ENCODE measurements at regions not wholly inside any gene's neighbourhood (a gene's known extent, or its start where the extent isn't known, plus 50 kb on each side); places are given as distances from the start of the nearest gene placed in this dataset.
A peak's percentile ranks its signal among the peaks of the same experiment; 100 is the strongest.

- peaks cover 6% of the 10 kb centered on the region for H3K9me3 Mint-ChIP-seq (ENCODE audit: unreplicated experiment)
- peak overlapping the region; percentile 87 for H3K27ac Mint-ChIP-seq (ENCODE audit: unreplicated experiment)
Observed at GRCh38 chr14:34359420-34360117, 102.5 kb downstream of the SPTSSA start.

GRCh38 chr14:34356264-34356654, 105.8 kb downstream of the SPTSSA start:
- no peak for TF ChIP-seq CTCF (IDR thresholded peaks at IDR 0.05; ENCODE audit: partially characterized antibody, unreplicated experiment)
- H3K9me3 Mint-ChIP-seq (ENCODE audit: unreplicated experiment), result peaks cover 6% of the 10 kb centered on the region
- no peaks in the 10 kb centered on the region for H3K36me3 Mint-ChIP-seq (ENCODE audit: unreplicated experiment)
- H3K4me1 Mint-ChIP-seq (ENCODE audit: low read depth, unreplicated experiment), result peaks cover 24% of the 10 kb centered on the region
- no peak for DNase-seq
- H3K27ac Mint-ChIP-seq (ENCODE audit: unreplicated experiment), result peak overlapping the region; percentile 91
- H3K27me3 Mint-ChIP-seq (ENCODE audit: unreplicated experiment), result peaks cover 4% of the 10 kb centered on the region
- peak overlapping the region; percentile 20 for H3K4me3 Mint-ChIP-seq (ENCODE audit: unreplicated experiment)

More at GRCh38 chr14:34359420-34360117, 102.5 kb downstream of the SPTSSA start:
- Mint-ChIP-seq H3K36me3 (ENCODE audit: unreplicated experiment) (no peaks in the 10 kb centered on the region), H3K27me3 (ENCODE audit: unreplicated experiment) (peaks cover 4% of the 10 kb centered on the region), H3K4me1 (ENCODE audit: low read depth, unreplicated experiment) (peaks cover 27% of the 10 kb centered on the region), H3K4me3 (ENCODE audit: unreplicated experiment) (peak overlapping the region; percentile 1)
- TF ChIP-seq CTCF (IDR thresholded peaks at IDR 0.05; ENCODE audit: partially characterized antibody, unreplicated experiment), result no peak
- DNase-seq, result no peak

- peaks cover 24% of the 10 kb centered on the region for H3K4me1 Mint-ChIP-seq (ENCODE audit: low read depth, unreplicated experiment)
- H3K27ac Mint-ChIP-seq (ENCODE audit: unreplicated experiment), result peak overlapping the region; percentile 91
- peaks cover 4% of the 10 kb centered on the region for H3K27me3 Mint-ChIP-seq (ENCODE audit: unreplicated experiment)
- TF ChIP-seq CTCF (IDR thresholded peaks at IDR 0.05; ENCODE audit: partially characterized antibody, unreplicated experiment), result no peak
- peaks cover 6% of the 10 kb centered on the region for H3K9me3 Mint-ChIP-seq (ENCODE audit: unreplicated experiment)
- DNase-seq, result no peak
- peak overlapping the region; percentile 26 for H3K4me3 Mint-ChIP-seq (ENCODE audit: unreplicated experiment)
- H3K36me3 Mint-ChIP-seq (ENCODE audit: unreplicated experiment), result no peaks in the 10 kb centered on the region
Observed at GRCh38 chr14:34355584-34356263, 106.3 kb downstream of the SPTSSA start.

DNA sequence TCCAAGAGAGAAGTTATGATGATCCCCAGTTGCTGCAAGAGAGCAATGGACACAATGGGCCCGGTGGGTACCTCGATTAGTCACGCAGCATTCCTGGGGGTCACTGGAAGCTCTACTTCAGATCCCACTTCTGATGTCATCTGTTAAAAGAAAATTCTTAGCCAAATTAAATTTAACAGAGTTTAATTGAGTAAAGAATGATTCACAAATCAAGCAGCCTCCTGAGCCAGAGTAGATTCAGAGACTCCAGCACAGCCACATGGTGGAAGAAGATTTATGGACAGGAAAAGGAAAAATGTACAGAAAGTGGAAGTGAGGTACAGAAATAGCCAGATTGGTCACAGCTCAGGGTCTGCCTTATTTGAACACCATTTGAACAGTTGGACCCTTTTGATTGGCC, 107.5 kb downstream of the SPTSSA start:
- H3K36me3 Mint-ChIP-seq (ENCODE audit: unreplicated experiment), result no peaks in the 10 kb centered on the region
- no peak overlapping the region for H3K4me3 Mint-ChIP-seq (ENCODE audit: unreplicated experiment)
- H3K4me1 Mint-ChIP-seq (ENCODE audit: low read depth, unreplicated experiment), result peaks cover 19% of the 10 kb centered on the region
- H3K27ac Mint-ChIP-seq (ENCODE audit: unreplicated experiment), result peak overlapping the region; percentile 91
- peaks cover 4% of the 10 kb centered on the region for H3K27me3 Mint-ChIP-seq (ENCODE audit: unreplicated experiment)
- peaks cover 6% of the 10 kb centered on the region for H3K9me3 Mint-ChIP-seq (ENCODE audit: unreplicated experiment)
- no peak for TF ChIP-seq CTCF (IDR thresholded peaks at IDR 0.05; ENCODE audit: partially characterized antibody, unreplicated experiment)
- DNase-seq, result no peak

GRCh38 chr14:34350903-34351302, 111.1 kb downstream of the SPTSSA start:
- no peak for DNase-seq
- H3K4me3 Mint-ChIP-seq (ENCODE audit: unreplicated experiment), result no peak overlapping the region
- H3K27ac Mint-ChIP-seq (ENCODE audit: unreplicated experiment), result no peak overlapping the region
- peaks cover 6% of the 10 kb centered on the region for H3K36me3 Mint-ChIP-seq (ENCODE audit: unreplicated experiment)
- H3K4me1 Mint-ChIP-seq (ENCODE audit: low read depth, unreplicated experiment), result peaks cover 10% of the 10 kb centered on the region
- peaks cover 4% of the 10 kb centered on the region for H3K27me3 Mint-ChIP-seq (ENCODE audit: unreplicated experiment)
- TF ChIP-seq CTCF (IDR thresholded peaks at IDR 0.05; ENCODE audit: partially characterized antibody, unreplicated experiment), result no peak
- peaks cover 2% of the 10 kb centered on the region for H3K9me3 Mint-ChIP-seq (ENCODE audit: unreplicated experiment)
